Breast epithelium (tissue), 4 donors: ENCODE measurements at regions not wholly inside any gene's neighbourhood (a gene's known extent, or its start where the extent isn't known, plus 50 kb on each side); places are given as distances from the start of the nearest gene placed in this dataset.

Experiments
- DNase-seq, 2 donors: peaks; one replicate each; pipeline ENCODE4 v3.0.0-alpha.2; 2019; ENCODE audit warnings: low spot score in 2 of 2
- H3K27ac ChIP-seq, 2 donors: fragments of 200-600 bp; sonication (generic) in 1 of 2; one replicate each; pipeline ENCODE4 v1.5.1; 2016 to 2019; ENCODE audit warnings: mild to moderate bottlenecking in 1 of 2
- H3K27me3 ChIP-seq, 2 donors: fragments of 200-600 bp; sonication (generic) in 1 of 2; one replicate each; pipeline versions ENCODE4 v1.5.1 to v1.6.0; 2017 to 2019; ENCODE audit warnings: control low read depth in 1 of 2, mild to moderate bottlenecking in 1 of 2
- H3K36me3 ChIP-seq: fragments of 200-600 bp; one replicate; pipeline ENCODE4 v1.5.1; 2019
- H3K4me1 ChIP-seq, 2 donors: fragments of 200-600 bp; sonication (generic); one replicate each; pipeline ENCODE4 v1.5.1; 2016 to 2019; ENCODE audit warnings: control low read depth in 1 of 2
- H3K4me3 ChIP-seq, 3 donors: fragments of 200-600 bp; sonication (generic); 1 replicate in 2 of 3; 2 replicates in 1 of 3; pipeline ENCODE4 v1.5.1; 2016 to 2019; ENCODE audit warnings: mild to moderate bottlenecking in 3 of 3, moderate library complexity in 2 of 3
- H3K9me3 ChIP-seq, 2 donors: fragments of 200-600 bp; sonication (generic) in 1 of 2; one replicate each; pipeline ENCODE4 v1.5.1; 2016 to 2019; ENCODE audit warnings: control low read depth in 1 of 2
- POLR2A ChIP-seq: fragments of 450-650 bp; IDR thresholded peaks from one replicate; pipeline ENCODE4 v1.6.1; 2016; ENCODE audit warnings: antibody characterized with exemption, mild to moderate bottlenecking, moderate library complexity
- POLR2AphosphoS5 ChIP-seq, 3 donors: sonication (generic); formaldehyde crosslinking; IDR thresholded peaks; one replicate each; pipeline ENCODE4 v1.6.1; 2017; ENCODE audit warnings: antibody characterized with exemption in 3 of 3
- intact Hi-C: fragments of 100-400 bp; cut with DNase I; formaldehyde crosslinking; loops from one replicate; pipeline ENCODE4 v1.15.1; 2023; ENCODE audit warnings: low total_unique reads
- TF ChIP-seq, protein P1 (sequence below), 3 donors: fragments of 450-650 bp; IDR thresholded peaks; one replicate each; pipeline ENCODE4 v1.5.1; 2016 to 2017; ENCODE audit warnings: antibody characterized with exemption in 3 of 3, mild to moderate bottlenecking in 3 of 3, moderate library complexity in 3 of 3

GRCh38 chr22:49183208-49183825, 644.4 kb downstream of the BRD1 start:
- no peaks in the 10 kb centered on the region for H3K36me3 ChIP-seq
- DNase-seq = no peak
- intact Hi-C loops = no loop called here
- H3K4me3 ChIP-seq = no peak overlapping the region
- no peak overlapping the region for H3K27ac ChIP-seq
- no peaks in the 10 kb centered on the region for H3K4me1 ChIP-seq
- H3K9me3 ChIP-seq = no peaks in the 10 kb centered on the region
- TF ChIP-seq POLR2A = no peak
- no peak for TF ChIP-seq POLR2AphosphoS5 (IDR thresholded peaks at IDR 0.05)
- TF ChIP-seq, protein P1, sequence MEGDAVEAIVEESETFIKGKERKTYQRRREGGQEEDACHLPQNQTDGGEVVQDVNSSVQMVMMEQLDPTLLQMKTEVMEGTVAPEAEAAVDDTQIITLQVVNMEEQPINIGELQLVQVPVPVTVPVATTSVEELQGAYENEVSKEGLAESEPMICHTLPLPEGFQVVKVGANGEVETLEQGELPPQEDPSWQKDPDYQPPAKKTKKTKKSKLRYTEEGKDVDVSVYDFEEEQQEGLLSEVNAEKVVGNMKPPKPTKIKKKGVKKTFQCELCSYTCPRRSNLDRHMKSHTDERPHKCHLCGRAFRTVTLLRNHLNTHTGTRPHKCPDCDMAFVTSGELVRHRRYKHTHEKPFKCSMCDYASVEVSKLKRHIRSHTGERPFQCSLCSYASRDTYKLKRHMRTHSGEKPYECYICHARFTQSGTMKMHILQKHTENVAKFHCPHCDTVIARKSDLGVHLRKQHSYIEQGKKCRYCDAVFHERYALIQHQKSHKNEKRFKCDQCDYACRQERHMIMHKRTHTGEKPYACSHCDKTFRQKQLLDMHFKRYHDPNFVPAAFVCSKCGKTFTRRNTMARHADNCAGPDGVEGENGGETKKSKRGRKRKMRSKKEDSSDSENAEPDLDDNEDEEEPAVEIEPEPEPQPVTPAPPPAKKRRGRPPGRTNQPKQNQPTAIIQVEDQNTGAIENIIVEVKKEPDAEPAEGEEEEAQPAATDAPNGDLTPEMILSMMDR (IDR thresholded peaks at IDR 0.05) = no peak
- peaks cover 0 to 85% of the 10 kb centered on the region in 2 donors for H3K27me3 ChIP-seq

DNA sequence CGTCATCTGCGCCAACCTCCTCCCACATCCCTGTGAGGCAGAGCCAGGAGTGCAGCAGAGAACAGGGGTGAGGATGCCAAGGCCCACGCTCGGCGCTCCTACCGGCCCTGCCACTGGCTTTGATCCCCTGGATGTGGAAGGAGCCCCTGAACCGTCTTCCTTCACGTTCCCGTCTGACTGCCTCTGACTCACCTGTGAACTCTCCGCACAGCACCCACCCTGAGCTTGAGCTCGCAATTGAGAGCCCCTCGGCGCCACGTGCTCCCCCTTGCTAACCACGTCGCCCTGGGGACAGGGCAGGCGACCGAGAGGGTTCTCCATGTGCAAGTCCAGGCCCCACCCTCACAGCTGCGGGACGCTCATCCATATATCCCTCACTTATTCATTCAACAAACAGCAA, 645.3 kb downstream of the BRD1 start:
- Histone ChIP-seq H3K36me3 (no peaks in the 10 kb centered on the region), H3K4me1 (no peaks in the 10 kb centered on the region), H3K27me3 (peaks cover 0 to 90% of the 10 kb centered on the region in 2 donors), H3K4me3 (no peak overlapping the region), H3K9me3 (no peaks in the 10 kb centered on the region), H3K27ac (no peak overlapping the region)
- DNase-seq = no peak
- intact Hi-C loops = no loop called here
- TF ChIP-seq POLR2AphosphoS5 (IDR thresholded peaks at IDR 0.05) (no peak), POLR2A (no peak)

DNA sequence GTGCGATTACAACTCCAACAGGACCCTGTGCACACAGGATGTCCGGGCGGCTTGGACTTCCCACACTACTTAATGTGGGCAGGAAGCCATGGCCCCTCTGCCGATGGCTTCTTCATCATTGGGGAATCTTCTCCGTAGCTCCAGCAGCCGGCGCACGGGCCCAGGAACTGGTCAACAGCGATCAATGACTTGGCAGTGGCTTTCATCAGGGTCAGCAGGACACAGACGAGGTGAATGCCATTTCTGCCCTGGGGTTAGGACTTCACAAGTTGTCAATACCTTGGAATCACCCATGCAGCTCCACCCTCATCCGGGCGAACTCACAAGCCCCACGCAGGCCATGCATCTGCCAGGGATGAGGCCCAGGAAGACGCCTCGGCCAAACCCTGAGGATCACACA, 645.7 kb downstream of the BRD1 start:
- Histone ChIP-seq H3K27ac (no peak overlapping the region), H3K4me1 (no peaks in the 10 kb centered on the region), H3K9me3 (no peaks in the 10 kb centered on the region), H3K36me3 (no peaks in the 10 kb centered on the region), H3K4me3 (no peak overlapping the region), H3K27me3 (peaks cover 0 to 86% of the 10 kb centered on the region in 2 donors)
- intact Hi-C loops = no loop called here
- DNase-seq = no peak
- TF ChIP-seq POLR2A (no peak), POLR2AphosphoS5 (IDR thresholded peaks at IDR 0.05) (no peak)
- TF ChIP-seq, protein P1 (IDR thresholded peaks at IDR 0.05) = no peak

- Histone ChIP-seq H3K4me3 (no peak overlapping the region), H3K27me3 (peaks cover 0 to 82% of the 10 kb centered on the region in 2 donors), H3K4me1 (no peaks in the 10 kb centered on the region), H3K36me3 (no peaks in the 10 kb centered on the region), H3K9me3 (no peaks in the 10 kb centered on the region), H3K27ac (no peak overlapping the region)
- DNase-seq = no peak
- intact Hi-C loops = no loop called here
- TF ChIP-seq, protein P1 (IDR thresholded peaks at IDR 0.05) = no peak
- TF ChIP-seq POLR2A (no peak), POLR2AphosphoS5 (IDR thresholded peaks at IDR 0.05) (no peak)
Observed at GRCh38 chr22:49181431-49181830, 646.2 kb downstream of the BRD1 start.

- TF ChIP-seq, protein P1 (IDR thresholded peaks at IDR 0.05) = no peak
- no peak for DNase-seq
- Histone ChIP-seq H3K4me3 (no peak overlapping the region), H3K9me3 (no peaks in the 10 kb centered on the region), H3K27me3 (peaks cover 0 to 77% of the 10 kb centered on the region in 2 donors), H3K27ac (no peak overlapping the region), H3K4me1 (no peaks in the 10 kb centered on the region), H3K36me3 (no peaks in the 10 kb centered on the region)
- intact Hi-C loops = no loop called here
Observed at GRCh38 chr22:49180683-49181024, 647.0 kb downstream of the BRD1 start.
